ENCODE measurements at regions not wholly inside any gene's neighbourhood (a gene's known extent, or its start where the extent isn't known, plus 50 kb on each side); places are given as distances from the start of the nearest gene placed in this dataset.

GRCh38 chr13:38539632-38540031, 147.2 kb upstream of the FREM2 start:
- Histone ChIP-seq H3K36me3 (ENCODE audit: control insufficient read depth, insufficient read depth, low read length) (no peaks in the 10 kb centered on the region), H3K4me1 (ENCODE audit: control insufficient read depth, insufficient read depth, low read length) (no peaks in the 10 kb centered on the region), H3K4me3 (ENCODE audit: low read depth in 2 of 2, low read length in 2 of 2) (no peak overlapping the region), H3K9me3 (ENCODE audit: control insufficient read depth, insufficient read depth, low read depth, low read length) (no peaks in the 10 kb centered on the region), H3K27ac (ENCODE audit: low read length) (no peak overlapping the region), H3K27me3 (ENCODE audit: control insufficient read depth, insufficient read depth, low read length) (no peaks in the 10 kb centered on the region)
- no TSS peak for BruUV-seq (replicated peaks)
- intact Hi-C loops (cut with micrococcal nuclease; ENCODE audit: unreplicated experiment) = loop anchor here (10.0 kb wide), 1 partner anchor 665 kb away; no protein-coding TSS in a partner anchor
- ChIA-PET POLR2A (no interaction called here), CTCF (no interaction called here)
- ATAC-seq (no peak), DNase-seq (ENCODE audit: low read depth, low spot score) (no peak)
- TF ChIP-seq, protein P1, sequence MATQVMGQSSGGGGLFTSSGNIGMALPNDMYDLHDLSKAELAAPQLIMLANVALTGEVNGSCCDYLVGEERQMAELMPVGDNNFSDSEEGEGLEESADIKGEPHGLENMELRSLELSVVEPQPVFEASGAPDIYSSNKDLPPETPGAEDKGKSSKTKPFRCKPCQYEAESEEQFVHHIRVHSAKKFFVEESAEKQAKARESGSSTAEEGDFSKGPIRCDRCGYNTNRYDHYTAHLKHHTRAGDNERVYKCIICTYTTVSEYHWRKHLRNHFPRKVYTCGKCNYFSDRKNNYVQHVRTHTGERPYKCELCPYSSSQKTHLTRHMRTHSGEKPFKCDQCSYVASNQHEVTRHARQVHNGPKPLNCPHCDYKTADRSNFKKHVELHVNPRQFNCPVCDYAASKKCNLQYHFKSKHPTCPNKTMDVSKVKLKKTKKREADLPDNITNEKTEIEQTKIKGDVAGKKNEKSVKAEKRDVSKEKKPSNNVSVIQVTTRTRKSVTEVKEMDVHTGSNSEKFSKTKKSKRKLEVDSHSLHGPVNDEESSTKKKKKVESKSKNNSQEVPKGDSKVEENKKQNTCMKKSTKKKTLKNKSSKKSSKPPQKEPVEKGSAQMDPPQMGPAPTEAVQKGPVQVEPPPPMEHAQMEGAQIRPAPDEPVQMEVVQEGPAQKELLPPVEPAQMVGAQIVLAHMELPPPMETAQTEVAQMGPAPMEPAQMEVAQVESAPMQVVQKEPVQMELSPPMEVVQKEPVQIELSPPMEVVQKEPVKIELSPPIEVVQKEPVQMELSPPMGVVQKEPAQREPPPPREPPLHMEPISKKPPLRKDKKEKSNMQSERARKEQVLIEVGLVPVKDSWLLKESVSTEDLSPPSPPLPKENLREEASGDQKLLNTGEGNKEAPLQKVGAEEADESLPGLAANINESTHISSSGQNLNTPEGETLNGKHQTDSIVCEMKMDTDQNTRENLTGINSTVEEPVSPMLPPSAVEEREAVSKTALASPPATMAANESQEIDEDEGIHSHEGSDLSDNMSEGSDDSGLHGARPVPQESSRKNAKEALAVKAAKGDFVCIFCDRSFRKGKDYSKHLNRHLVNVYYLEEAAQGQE (IDR thresholded peaks at IDR 0.05; ENCODE audit: insufficient read depth in 1 of 2, low read depth in 2 of 2, low read length in 1 of 2) = no peak
- TF ChIP-seq, protein P2, sequence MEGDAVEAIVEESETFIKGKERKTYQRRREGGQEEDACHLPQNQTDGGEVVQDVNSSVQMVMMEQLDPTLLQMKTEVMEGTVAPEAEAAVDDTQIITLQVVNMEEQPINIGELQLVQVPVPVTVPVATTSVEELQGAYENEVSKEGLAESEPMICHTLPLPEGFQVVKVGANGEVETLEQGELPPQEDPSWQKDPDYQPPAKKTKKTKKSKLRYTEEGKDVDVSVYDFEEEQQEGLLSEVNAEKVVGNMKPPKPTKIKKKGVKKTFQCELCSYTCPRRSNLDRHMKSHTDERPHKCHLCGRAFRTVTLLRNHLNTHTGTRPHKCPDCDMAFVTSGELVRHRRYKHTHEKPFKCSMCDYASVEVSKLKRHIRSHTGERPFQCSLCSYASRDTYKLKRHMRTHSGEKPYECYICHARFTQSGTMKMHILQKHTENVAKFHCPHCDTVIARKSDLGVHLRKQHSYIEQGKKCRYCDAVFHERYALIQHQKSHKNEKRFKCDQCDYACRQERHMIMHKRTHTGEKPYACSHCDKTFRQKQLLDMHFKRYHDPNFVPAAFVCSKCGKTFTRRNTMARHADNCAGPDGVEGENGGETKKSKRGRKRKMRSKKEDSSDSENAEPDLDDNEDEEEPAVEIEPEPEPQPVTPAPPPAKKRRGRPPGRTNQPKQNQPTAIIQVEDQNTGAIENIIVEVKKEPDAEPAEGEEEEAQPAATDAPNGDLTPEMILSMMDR (IDR thresholded peaks at IDR 0.05) = no peak
- TF ChIP-seq SIN3A (IDR thresholded peaks at IDR 0.05; ENCODE audit: borderline replicate concordance, insufficient read depth, low read depth, low read length) (no peak), TCF7L2 (IDR thresholded peaks at IDR 0.05; ENCODE audit: low read depth, low read length) (no peak), POLR2AphosphoS5 (IDR thresholded peaks at IDR 0.05; ENCODE audit: low read depth, low read length) (no peak)
- in situ Hi-C loops (cut with HindIII; ENCODE audit: low pct_unique_long_range_greater_than_20kb, low sequenced_read_pairs) = no loop called here

DNA sequence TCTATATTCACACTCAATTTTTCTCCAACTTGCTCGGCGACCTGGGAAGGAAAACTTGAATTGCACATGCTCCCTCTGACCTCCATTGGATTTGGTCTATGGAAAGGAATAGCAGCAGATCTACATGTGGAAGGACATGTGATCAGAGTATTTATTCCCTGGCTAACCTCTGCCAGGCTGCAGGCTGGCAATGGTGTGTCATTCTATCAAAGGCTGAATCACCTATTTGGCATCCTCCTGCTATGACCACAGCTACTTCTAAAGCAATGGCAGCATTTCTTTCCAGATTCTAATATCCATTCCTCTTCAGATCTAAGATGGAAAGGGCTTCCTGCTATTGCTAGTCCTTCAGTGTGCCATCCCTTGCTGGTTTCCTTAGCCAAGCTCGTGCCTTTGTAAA, 144.3 kb upstream of the FREM2 start:
- TF ChIP-seq, protein P2 (IDR thresholded peaks at IDR 0.05) = no peak
- TF ChIP-seq SIN3A (IDR thresholded peaks at IDR 0.05; ENCODE audit: borderline replicate concordance, insufficient read depth, low read depth, low read length) = no peak
- TF ChIP-seq POLR2AphosphoS5 (IDR thresholded peaks at IDR 0.05; ENCODE audit: low read depth, low read length) = no peak
- TF ChIP-seq, protein P1 (IDR thresholded peaks at IDR 0.05; ENCODE audit: insufficient read depth in 1 of 2, low read depth in 2 of 2, low read length in 1 of 2) = no peak
- no peak for TF ChIP-seq TCF7L2 (IDR thresholded peaks at IDR 0.05; ENCODE audit: low read depth, low read length)
- Histone ChIP-seq H3K27ac (ENCODE audit: low read length) (no peak overlapping the region), H3K27me3 (ENCODE audit: control insufficient read depth, insufficient read depth, low read length) (no peaks in the 10 kb centered on the region), H3K36me3 (ENCODE audit: control insufficient read depth, insufficient read depth, low read length) (no peaks in the 10 kb centered on the region), H3K9me3 (ENCODE audit: control insufficient read depth, insufficient read depth, low read depth, low read length) (no peaks in the 10 kb centered on the region), H3K4me1 (ENCODE audit: control insufficient read depth, insufficient read depth, low read length) (no peaks in the 10 kb centered on the region), H3K4me3 (ENCODE audit: low read depth in 2 of 2, low read length in 2 of 2) (no peak overlapping the region)
- ATAC-seq (no peak), DNase-seq (ENCODE audit: low read depth, low spot score) (no peak)
- in situ Hi-C loops (cut with HindIII; ENCODE audit: low pct_unique_long_range_greater_than_20kb, low sequenced_read_pairs) = no loop called here
- intact Hi-C loops (cut with micrococcal nuclease; ENCODE audit: unreplicated experiment) = no loop called here
- ChIA-PET POLR2A (no interaction called here), CTCF (no interaction called here)
- BruUV-seq (replicated peaks) = no TSS peak
